ENCODE measurements at regions not wholly inside any gene's neighbourhood (a gene's known extent, or its start where the extent isn't known, plus 50 kb on each side); places are given as distances from the start of the nearest gene placed in this dataset.

- TF ChIP-seq POLR2A (IDR thresholded peaks at IDR 0.05) = no peak
- TF ChIP-seq, protein P1, sequence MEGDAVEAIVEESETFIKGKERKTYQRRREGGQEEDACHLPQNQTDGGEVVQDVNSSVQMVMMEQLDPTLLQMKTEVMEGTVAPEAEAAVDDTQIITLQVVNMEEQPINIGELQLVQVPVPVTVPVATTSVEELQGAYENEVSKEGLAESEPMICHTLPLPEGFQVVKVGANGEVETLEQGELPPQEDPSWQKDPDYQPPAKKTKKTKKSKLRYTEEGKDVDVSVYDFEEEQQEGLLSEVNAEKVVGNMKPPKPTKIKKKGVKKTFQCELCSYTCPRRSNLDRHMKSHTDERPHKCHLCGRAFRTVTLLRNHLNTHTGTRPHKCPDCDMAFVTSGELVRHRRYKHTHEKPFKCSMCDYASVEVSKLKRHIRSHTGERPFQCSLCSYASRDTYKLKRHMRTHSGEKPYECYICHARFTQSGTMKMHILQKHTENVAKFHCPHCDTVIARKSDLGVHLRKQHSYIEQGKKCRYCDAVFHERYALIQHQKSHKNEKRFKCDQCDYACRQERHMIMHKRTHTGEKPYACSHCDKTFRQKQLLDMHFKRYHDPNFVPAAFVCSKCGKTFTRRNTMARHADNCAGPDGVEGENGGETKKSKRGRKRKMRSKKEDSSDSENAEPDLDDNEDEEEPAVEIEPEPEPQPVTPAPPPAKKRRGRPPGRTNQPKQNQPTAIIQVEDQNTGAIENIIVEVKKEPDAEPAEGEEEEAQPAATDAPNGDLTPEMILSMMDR (IDR thresholded peaks at IDR 0.05) = no peak
- no peak for TF ChIP-seq EP300 (IDR thresholded peaks at IDR 0.05)
Observed at GRCh38 chr12:90078344-90078743, 369.7 kb upstream of the ATP2B1 start.

Data from gastroesophageal sphincter (tissue), 3 donors.